ENCODE measurements at regions not wholly inside any gene's neighbourhood (a gene's known extent, or its start where the extent isn't known, plus 50 kb on each side); places are given as distances from the start of the nearest gene placed in this dataset.

GRCh38 chr16:63720848-63721247 is 1401.0 kb downstream of the CDH11 start:
- ATAC-seq (no peak), DNase-seq (ENCODE audit: low read depth, low spot score) (no peak), FAIRE-seq (no peak)
- ChIA-PET POLR2A (no interaction called here), RAD21 (ENCODE audit: unreplicated experiment) (no interaction called here), SMC1A (ENCODE audit: uncharacterized antibody, unreplicated experiment) (no interaction called here), CTCF (interaction anchor here (0.8 to 1.0 kb wide), 2 partner anchors 8 to 17 kb away, joined by 3 read pairs; no protein-coding TSS in a partner anchor)
- H3K79me2 ChIP-seq (ENCODE audit: control insufficient read depth, insufficient read depth, low read length), result no peaks in the 10 kb centered on the region
- no peak overlapping the region for H2AFZ ChIP-seq (ENCODE audit: control insufficient read depth, low read depth, low read length)
- H3K4me3 ChIP-seq, result no peak overlapping the region
- H3K36me3 ChIP-seq (ENCODE audit: control insufficient read depth in 2 of 2, insufficient read depth in 2 of 2, low read length in 1 of 2), result no peaks in the 10 kb centered on the region
- no peak overlapping the region for H3K9ac ChIP-seq (ENCODE audit: control insufficient read depth, insufficient read depth, low read length)
- in situ Hi-C loops (cut with MboI) (no loop called here), intact Hi-C loops (cut with micrococcal nuclease; ENCODE audit: unreplicated experiment) (no loop called here)
- no peaks in the 10 kb centered on the region for H3K4me1 ChIP-seq (ENCODE audit: control insufficient read depth, insufficient read depth, low read length)
- no TSS peak for BruUV-seq (replicated peaks)
- H3K27me3 ChIP-seq (replicated peaks in 1 of 2; ENCODE audit: control insufficient read depth in 2 of 2, insufficient read depth in 2 of 2, low read length in 1 of 2), result no peaks in the 10 kb centered on the region
- H4K20me1 ChIP-seq (ENCODE audit: control insufficient read depth, insufficient read depth), result no peaks in the 10 kb centered on the region
- H3K27ac ChIP-seq (ENCODE audit: control insufficient read depth, insufficient read depth), result no peak overlapping the region
- H3K4me2 ChIP-seq (ENCODE audit: control insufficient read depth, insufficient read depth), result no peak overlapping the region
- TF ChIP-seq YY1 (IDR thresholded peaks at IDR 0.05; ENCODE audit: low read depth, low read length) (no peak), MAX (IDR thresholded peaks at IDR 0.05; ENCODE audit: low read depth, low read length) (no peak), HDAC2 (IDR thresholded peaks at IDR 0.05) (no peak), RBBP5 (conservative IDR thresholded peaks at IDR 0.05) (no peak), E4F1 (IDR thresholded peaks at IDR 0.05; ENCODE audit: borderline replicate concordance, partially characterized antibody) (no peak), RB1 (IDR thresholded peaks at IDR 0.05; ENCODE audit: borderline replicate concordance) (no peak), YBX1 (IDR thresholded peaks at IDR 0.05) (no peak)
- WGBS (ENCODE audit: insufficient coverage, insufficient replicate concordance, low lambda C conversion rate, missing lambda C conversion rate), result 0% methylated on average over 1 of the region's 1 CpG
- no peaks in the 10 kb centered on the region for H3K9me3 ChIP-seq (replicated peaks; ENCODE audit: control insufficient read depth, insufficient read depth, low read length)
